NCI-H345 treated with DMSO at 0.1 percent for 48 hours (cell line): ENCODE measurements at regions not wholly inside any gene's neighbourhood (a gene's known extent, or its start where the extent isn't known, plus 50 kb on each side); places are given as distances from the start of the nearest gene placed in this dataset.

Experiments
- DNase-seq: peaks from one replicate; lab custom pipeline; 2025; ENCODE audit not compliant: unreplicated experiment; lab: John Stamatoyannopoulos, UW

DNA sequence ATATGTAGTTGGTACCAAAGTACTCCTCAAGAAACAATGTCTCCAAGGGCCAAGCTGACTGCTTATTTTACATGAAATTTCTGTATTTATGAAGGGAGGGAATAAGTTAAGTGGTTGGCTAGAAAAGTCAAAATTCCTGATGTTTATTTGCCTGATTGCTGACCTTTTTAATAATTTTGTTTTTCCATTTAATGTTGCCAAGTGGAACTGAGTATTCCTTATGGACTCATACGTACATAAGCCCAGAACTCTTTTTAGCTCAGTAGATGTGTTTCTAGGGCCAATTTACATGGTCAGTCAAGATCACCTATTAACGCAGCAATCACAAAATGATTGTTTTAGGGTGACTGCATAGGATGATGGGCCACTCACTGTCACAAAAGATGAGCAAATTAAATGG lies 78.3 kb upstream of the FZD8 start:
- DNase-seq: no peak

- no peak for DNase-seq
Measured at GRCh38 chr10:35716776-35717175, 74.7 kb upstream of the FZD8 start.

DNA sequence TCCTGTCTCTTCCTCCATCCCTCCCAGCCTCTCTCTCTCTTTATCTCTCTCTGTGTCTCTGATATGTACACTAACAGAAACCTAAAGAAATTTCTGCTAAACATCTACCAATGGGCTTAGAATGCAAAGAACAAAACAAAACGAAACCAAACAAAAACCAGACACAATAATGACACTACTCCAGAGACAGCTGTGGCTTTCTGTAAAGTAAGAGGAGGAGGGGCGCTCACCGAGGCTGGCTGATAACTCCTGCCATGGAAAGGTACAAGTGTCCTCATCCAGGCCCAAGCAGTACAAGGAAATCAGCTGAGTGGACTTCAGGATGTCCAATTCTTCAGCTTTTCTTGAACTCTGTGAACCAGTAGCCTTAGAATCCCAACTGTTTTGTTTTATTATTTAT lies 70.4 kb upstream of the FZD8 start:
- no peak for DNase-seq

GRCh38 chr10:35711615-35712411 lies 69.7 kb upstream of the FZD8 start:
- no peak for DNase-seq

DNA sequence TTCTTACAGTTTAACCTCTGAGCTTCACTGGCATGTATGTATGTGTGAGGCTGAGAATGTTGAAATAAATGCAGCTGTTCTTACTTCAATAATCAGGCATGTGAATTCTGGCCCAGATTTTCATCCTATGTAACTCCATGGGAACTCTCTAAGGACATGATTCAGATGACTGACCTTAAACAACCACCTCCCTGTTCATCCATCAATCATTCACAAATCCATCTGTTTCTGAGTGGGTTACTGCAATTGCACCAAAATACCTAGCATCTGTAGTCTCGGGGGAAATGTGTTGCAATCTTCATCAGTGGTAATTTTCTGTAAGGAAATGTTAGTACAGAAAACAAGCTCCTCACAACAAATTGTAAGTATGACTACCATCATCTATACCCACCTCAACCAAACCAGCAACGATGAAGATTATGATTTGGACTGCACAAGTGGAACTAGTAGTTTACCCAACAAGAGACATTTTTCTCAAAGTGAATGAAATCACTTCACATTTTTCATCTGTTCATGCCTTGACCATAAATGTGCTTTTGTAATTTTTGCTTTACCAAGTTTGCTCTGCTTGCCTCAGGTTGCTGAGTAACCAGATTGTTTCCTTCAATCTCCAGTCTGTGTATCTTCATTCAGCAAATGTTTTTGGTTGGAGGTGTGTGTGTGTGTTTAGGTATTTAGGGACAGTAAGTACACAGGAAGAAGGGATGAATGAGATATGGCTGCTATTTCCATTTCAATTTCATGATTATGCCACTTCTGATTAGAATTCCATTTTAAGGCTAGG lies 65.7 kb upstream of the FZD8 start:
- no peak for DNase-seq

GRCh38 chr10:35706959-35707358 lies 64.9 kb upstream of the FZD8 start:
- no peak for DNase-seq

DNA sequence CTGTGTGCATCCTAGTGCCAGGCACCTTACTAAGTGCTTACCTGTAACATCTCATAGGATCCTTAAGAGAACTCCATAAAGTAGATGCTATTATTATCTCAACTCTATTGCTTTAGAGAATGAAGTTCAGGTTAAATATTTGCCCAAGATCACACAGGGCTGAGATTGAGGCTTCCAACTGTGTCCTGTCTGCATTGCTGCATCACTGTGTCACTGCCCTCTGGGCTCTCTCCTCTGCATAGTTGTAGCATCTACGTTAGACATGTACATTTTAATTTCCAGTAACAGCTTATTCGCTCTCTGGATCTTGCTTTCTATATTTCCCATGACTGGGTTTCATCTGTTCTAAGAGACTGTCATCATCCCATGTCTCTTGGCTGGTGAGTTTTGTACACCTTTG lies 63.6 kb upstream of the FZD8 start:
- DNase-seq: no peak

- DNase-seq: no peak
Measured at GRCh38 chr10:35705051-35705450, 63.0 kb upstream of the FZD8 start.

DNA sequence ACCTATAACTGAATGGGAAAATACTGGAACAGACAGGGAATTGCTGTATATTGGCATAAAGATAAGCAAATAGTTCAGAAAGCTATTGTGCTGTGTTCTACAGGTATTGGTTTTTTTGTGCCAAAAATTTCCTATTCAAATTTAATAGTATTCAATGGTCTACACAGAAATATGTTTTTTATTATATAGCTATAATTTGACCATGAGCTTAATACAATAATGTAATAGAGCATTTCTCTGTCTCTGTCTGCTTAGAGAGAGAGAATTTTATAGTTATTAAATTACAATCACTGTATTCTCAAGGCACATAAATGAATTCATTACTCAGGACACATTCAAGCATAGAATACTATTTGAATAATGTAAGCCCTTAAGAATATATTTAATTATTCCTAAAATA lies 62.3 kb upstream of the FZD8 start:
- no peak for DNase-seq

DNA sequence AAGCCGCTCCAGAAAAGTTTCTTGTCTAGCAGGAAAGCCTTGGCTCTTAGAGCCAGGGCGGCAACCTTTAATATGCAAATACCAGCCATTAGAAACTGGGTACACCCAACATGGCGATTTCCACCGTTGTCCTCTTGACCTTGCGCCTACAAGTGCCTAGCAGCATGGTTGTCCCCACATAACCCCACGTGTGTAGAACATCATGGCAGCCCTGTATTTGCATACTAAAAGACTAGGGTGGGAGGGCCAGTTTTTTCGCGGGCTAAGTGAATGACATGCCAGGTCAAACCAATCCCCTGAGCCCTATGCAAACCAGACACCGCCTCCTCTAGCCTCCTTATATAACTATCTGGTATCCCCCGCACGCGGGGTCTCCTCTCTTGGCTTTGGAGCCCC lies 58.4 kb upstream of the FZD8 start:
- no peak for DNase-seq

GRCh38 chr10:35699848-35700486 lies 57.9 kb upstream of the FZD8 start:
- DNase-seq: no peak

DNA sequence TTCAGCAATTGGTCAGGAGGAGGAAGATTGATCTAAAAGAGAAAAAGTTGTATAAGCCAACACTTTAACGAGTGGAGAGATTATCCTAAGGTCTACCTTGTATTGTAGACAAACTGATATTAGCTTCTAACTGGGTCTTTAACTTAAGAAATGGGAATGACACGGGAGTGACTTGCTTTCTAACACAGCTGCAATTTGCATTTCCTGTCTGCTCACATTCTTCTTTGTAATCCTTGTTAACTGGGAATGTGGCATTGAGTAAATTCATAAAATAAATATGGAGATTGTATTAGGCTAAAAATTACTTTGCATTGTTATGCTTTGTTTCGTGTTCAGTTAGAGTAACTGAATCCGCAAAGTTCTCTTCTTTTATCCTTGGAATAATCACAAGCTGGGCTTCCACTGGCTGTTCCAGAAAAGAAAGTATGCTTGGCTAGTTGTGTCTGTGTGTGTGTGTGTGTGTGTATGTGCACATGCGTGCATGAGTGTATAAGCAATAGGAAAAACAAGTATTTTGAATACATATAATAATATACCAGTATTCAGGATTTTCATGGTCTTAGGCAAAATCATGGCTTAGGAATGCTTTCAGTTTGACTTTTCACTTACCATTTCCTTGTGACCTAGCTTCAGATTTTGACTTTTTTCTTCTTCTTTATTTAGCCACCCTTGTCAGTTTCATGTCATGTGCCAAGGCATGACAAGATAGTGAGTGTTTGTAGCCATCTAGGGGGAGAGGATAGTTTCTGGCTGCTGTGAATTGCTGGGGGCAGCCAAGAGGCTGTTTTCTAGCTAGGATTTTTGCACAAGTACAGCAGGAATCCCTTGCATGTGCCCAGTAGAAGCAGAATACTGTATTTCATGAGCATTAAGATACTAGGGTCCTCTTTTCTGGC lies 54.5 kb upstream of the FZD8 start:
- no peak for DNase-seq

DNA sequence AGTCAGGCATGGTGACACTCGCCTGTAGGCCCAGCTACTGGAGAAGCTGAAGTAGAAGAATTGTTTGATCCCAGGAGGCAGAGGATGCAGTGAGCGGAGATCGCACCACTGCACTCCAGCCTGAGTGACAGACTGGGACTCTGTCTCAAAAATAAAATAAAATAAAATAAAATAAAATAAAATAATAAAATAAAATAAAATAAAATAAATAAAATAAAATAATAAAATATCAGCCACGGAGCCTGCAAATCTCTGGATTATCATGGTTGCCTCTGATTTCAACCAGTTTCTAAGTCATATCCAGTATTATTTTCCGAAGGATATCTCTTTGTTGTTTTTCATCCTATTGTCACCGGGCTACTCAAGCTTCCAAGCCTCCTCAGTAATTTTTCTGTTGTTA lies 51.7 kb upstream of the FZD8 start:
- DNase-seq: no peak
